ENCODE measurements at regions not wholly inside any gene's neighbourhood (a gene's known extent, or its start where the extent isn't known, plus 50 kb on each side); places are given as distances from the start of the nearest gene placed in this dataset.

GRCh38 chr6:68247782-68248181 is 387.3 kb upstream of the ADGRB3 start:
- Histone ChIP-seq H3K9me1 (replicated peaks; ENCODE audit: control insufficient read depth, extremely low read depth, insufficient read depth, low read length) (no peaks in the 10 kb centered on the region), H3K27me3 (ENCODE audit: control insufficient read depth in 2 of 2, insufficient read depth in 2 of 2, low read length in 2 of 2) (no peaks in the 10 kb centered on the region), H4K20me1 (replicated peaks; ENCODE audit: control insufficient read depth, extremely low read depth, insufficient read depth, low read length) (no peaks in the 10 kb centered on the region), H3K9me3 (replicated peaks; ENCODE audit: control insufficient read depth, insufficient read depth, low read length) (no peaks in the 10 kb centered on the region), H3K79me2 (ENCODE audit: control insufficient read depth, insufficient read depth, low read length) (no peaks in the 10 kb centered on the region), H3K4me2 (ENCODE audit: insufficient read depth, low read length) (no peak overlapping the region), H3K4me1 (ENCODE audit: control insufficient read depth, extremely low read depth, insufficient read depth, low read length) (no peaks in the 10 kb centered on the region), H3K27ac (ENCODE audit: insufficient read depth, low read depth, low read length) (no peak overlapping the region), H3K36me3 (ENCODE audit: control insufficient read depth in 2 of 2, extremely low read depth in 1 of 2, insufficient read depth in 2 of 2, low read length in 2 of 2) (no peaks in the 10 kb centered on the region), H3K9ac (replicated peaks; ENCODE audit: extremely low read depth, insufficient read depth, low read length) (no peak overlapping the region), H3K4me3 (replicated peaks in 1 of 3; ENCODE audit: insufficient read depth in 1 of 3, low read depth in 1 of 3, low read length in 3 of 3) (no peak overlapping the region), H2AFZ (ENCODE audit: low read depth, low read length) (no peak overlapping the region)
- FAIRE-seq (no peak), DNase-seq (ENCODE audit: low read depth, low spot score) (no peak)
- dilution Hi-C loops (cut with MboI; ENCODE audit: extremely low pct_ligation_motif_present, low sequenced_read_pairs) (no loop called here), intact Hi-C loops (cut with micrococcal nuclease) (no loop called here)
- BruUV-seq (replicated peaks), result no TSS peak
- CTCF ChIA-PET, result no interaction called here
- POLR2A ChIA-PET, result no interaction called here
- TF ChIP-seq POLR2A (IDR thresholded peaks at IDR 0.05; ENCODE audit: low read depth, low read length) (no peak), POLR2AphosphoS5 (IDR thresholded peaks at IDR 0.05; ENCODE audit: insufficient read depth, low read depth, low read length) (no peak), JUN (IDR thresholded peaks at IDR 0.05; ENCODE audit: borderline replicate concordance, insufficient read depth, insufficient read length, low read depth) (no peak)

GRCh38 chr6:68240726-68241125 is 394.4 kb upstream of the ADGRB3 start:
- no peaks in the 10 kb centered on the region for H3K9me3 ChIP-seq (replicated peaks; ENCODE audit: control insufficient read depth, insufficient read depth, low read length)
- no peaks in the 10 kb centered on the region for H3K27me3 ChIP-seq (ENCODE audit: control insufficient read depth in 2 of 2, insufficient read depth in 2 of 2, low read length in 2 of 2)
- intact Hi-C loops (cut with micrococcal nuclease), result no loop called here
- no peak for TF ChIP-seq MAX (IDR thresholded peaks at IDR 0.05; ENCODE audit: insufficient read depth, insufficient read length)
- no peak for TF ChIP-seq POLR2A (IDR thresholded peaks at IDR 0.05; ENCODE audit: low read depth, low read length)
- TF ChIP-seq MYC (IDR thresholded peaks at IDR 0.05; ENCODE audit: low read depth, low read length), result no peak
- TF ChIP-seq EZH2 (IDR thresholded peaks at IDR 0.05; ENCODE audit: borderline replicate concordance, low read depth, low read length, severe bottlenecking), result no peak
- TF ChIP-seq FOS (IDR thresholded peaks at IDR 0.05; ENCODE audit: borderline replicate concordance, insufficient read depth, low read length), result no peak
- no peak for TF ChIP-seq JUN (IDR thresholded peaks at IDR 0.05; ENCODE audit: borderline replicate concordance, insufficient read depth, insufficient read length, low read depth)
- no peak for TF ChIP-seq CTCF (IDR thresholded peaks at IDR 0.05; ENCODE audit: extremely low read depth in 1 of 2, insufficient read depth in 1 of 2, low read depth in 1 of 2, low read length in 2 of 2)
- no peak for TF ChIP-seq GATA2 (IDR thresholded peaks at IDR 0.05; ENCODE audit: insufficient read depth, insufficient read length, low read depth, low read length)
- TF ChIP-seq POLR2AphosphoS5 (IDR thresholded peaks at IDR 0.05; ENCODE audit: insufficient read depth, low read depth, low read length), result no peak
- H3K36me3 ChIP-seq (ENCODE audit: control insufficient read depth in 2 of 2, extremely low read depth in 1 of 2, insufficient read depth in 2 of 2, low read length in 2 of 2), result no peaks in the 10 kb centered on the region
- H3K27ac ChIP-seq (ENCODE audit: insufficient read depth, low read depth, low read length), result no peak overlapping the region
- no peaks in the 10 kb centered on the region for H3K9me1 ChIP-seq (replicated peaks; ENCODE audit: control insufficient read depth, extremely low read depth, insufficient read depth, low read length)
- H3K79me2 ChIP-seq (ENCODE audit: control insufficient read depth, insufficient read depth, low read length), result no peaks in the 10 kb centered on the region
- dilution Hi-C loops (cut with MboI; ENCODE audit: extremely low pct_ligation_motif_present, low sequenced_read_pairs), result no loop called here
- ChIA-PET POLR2A (no interaction called here), CTCF (no interaction called here)
- BruUV-seq (replicated peaks), result no TSS peak
- DNase-seq (ENCODE audit: low read depth, low spot score) (no peak), FAIRE-seq (no peak)
- no peak overlapping the region for H2AFZ ChIP-seq (ENCODE audit: low read depth, low read length)
- no peak overlapping the region for H3K4me3 ChIP-seq (replicated peaks in 1 of 3; ENCODE audit: insufficient read depth in 1 of 3, low read depth in 1 of 3, low read length in 3 of 3)
- H3K4me2 ChIP-seq (ENCODE audit: insufficient read depth, low read length), result no peak overlapping the region
- no peak overlapping the region for H3K9ac ChIP-seq (replicated peaks; ENCODE audit: extremely low read depth, insufficient read depth, low read length)
- no peaks in the 10 kb centered on the region for H3K4me1 ChIP-seq (ENCODE audit: control insufficient read depth, extremely low read depth, insufficient read depth, low read length)
- no peaks in the 10 kb centered on the region for H4K20me1 ChIP-seq (replicated peaks; ENCODE audit: control insufficient read depth, extremely low read depth, insufficient read depth, low read length)

Measured in endothelial cell of umbilical vein (primary cell).